HG02588 (cell line): ENCODE measurements at regions not wholly inside any gene's neighbourhood (a gene's known extent, or its start where the extent isn't known, plus 50 kb on each side); places are given as distances from the start of the nearest gene placed in this dataset.
A peak's percentile ranks its signal among the peaks of the same experiment; 100 is the strongest.
"Not testable (repeated sequence)": the region's sequence is repeated elsewhere in the genome, so short reads cannot be mapped to it uniquely, and the experiment has no call there.

Source experiments
- ATAC-seq: cut with Tn5 transposase; IDR thresholded peaks from one replicate; pipeline ENCODE4 v1.9.1; 2021; ENCODE audit warnings: mild to moderate bottlenecking, moderate library complexity; ENCODE audit not compliant: unreplicated experiment

DNA sequence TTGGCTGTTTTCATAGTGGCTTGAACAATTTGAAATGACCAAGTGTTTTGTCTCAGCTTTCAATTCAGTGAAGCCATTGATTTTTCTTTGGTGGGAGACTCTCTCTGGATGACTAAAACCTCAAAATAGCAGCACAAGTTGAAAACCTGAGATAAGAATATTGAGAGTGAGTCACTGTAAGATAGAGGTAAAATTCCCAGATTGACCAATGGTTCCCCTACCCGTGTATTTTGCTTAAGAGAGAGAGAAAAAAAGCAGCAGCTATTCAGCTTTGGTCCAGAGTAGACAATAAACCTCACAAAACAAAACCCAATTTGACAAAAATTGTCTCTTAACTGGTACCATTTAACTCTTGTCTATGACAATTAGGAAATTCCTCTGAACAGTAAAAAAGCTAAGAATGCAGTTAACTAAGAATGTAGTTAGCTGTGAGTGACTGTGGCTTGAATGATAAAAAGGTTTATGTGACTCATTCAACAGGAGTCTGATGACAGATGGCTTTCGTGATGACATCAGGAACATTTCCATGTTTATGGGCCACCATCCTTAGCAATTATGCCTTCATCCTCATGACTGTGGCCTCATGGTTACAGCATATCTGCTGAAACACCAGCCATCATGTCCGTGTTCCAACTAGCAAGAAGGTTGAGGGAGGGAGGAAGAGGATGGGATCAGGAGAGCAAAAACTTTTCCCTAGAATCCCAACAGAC, 356.9 kb downstream of the NDFIP2 start:
- ATAC-seq, result no peak

DNA sequence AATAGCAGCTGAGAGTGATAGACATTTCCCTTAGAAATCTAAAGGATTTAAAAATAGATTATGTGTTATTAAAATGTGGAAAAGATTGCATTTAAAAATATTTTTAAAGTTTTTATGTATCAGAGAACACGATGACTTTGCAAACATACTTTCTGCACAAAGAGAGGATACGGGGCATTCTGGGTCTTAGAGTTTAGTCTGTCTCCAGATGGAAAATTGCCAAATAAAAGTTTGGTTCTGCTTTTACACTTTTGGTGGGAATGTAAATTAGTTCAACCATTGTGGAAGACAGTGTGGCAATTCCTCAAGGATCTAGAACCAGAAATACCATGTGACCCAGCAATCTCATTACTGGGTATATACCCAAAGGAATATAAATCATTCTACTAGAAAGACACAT, 355.2 kb downstream of the NDFIP2 start:
- ATAC-seq, result not testable (repeated sequence)

DNA sequence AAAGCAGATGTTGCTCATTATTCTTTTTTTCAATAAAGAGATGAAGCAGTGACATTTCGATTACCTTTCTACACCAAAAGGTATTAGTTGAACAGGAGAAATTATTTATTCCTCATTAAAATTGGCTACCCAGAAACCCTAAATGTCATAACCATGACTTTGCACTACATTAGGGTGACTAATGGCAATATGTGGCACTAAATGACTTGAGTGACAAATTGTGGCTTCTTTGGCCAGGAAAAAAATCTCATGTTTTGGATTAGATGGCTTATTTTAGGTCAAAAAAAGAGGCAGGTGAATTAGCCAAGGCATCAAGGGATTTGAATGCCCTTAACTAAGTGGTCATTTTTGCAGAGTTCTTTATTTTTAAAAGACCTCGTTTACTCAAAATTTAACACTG, 353.9 kb downstream of the NDFIP2 start:
- ATAC-seq, result no peak

DNA sequence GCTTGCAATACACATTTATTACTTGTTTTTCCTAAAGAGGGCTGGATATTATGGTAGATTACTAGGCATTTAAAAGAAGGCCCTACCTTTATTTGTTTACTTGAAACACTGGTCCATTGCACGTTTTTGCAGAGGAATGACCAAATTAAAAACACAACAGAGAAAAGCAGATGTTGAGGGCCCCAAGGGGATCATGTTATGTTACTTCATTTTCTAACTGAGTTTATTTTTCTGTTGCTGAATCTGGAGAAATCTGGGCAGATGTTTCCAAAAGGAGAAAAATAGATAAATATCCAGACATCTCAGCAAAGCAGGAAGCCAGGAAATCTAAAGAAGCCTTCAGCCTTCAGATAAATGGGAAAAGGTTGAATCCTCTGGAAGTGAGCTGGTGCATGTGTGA, 353.0 kb downstream of the NDFIP2 start:
- no peak for ATAC-seq

DNA sequence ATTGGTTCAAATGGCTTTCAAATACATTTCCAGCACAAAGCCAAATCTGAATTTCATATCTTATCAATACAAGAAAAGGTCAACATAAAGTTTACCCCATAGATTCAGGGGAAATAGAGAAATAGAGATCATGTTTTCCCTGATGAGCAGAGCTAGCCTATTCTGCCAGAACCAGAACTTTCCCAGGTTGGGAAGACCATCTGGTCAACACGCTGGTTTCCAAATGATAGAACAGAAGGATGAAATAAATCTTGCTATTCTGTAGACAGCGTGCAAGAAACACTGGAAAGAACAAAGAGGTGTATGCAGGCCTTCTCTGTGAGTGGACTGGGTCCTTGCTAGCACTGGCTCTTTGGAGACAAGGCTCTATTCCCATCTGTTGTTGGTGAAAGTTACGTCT, 350.6 kb downstream of the NDFIP2 start:
- no peak for ATAC-seq

DNA sequence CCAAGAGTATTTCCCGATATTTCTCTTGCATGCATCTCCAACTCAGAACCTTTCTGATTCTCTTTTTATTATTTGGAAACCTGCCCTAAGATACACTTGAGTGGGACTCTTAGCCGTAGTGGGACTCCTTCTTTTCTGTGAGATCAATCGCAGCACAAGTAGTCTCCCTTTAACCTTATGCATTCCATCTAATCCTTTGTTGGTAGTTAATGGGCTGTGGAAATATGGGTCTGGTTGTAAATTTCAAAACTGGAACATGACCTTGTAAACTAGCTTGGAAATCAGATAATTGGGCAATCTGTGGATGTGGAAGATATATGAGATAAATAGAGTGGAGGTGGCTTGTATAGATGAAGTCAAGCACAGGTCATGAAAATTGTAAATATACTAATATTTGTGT, 350.0 kb downstream of the NDFIP2 start:
- no peak for ATAC-seq

DNA sequence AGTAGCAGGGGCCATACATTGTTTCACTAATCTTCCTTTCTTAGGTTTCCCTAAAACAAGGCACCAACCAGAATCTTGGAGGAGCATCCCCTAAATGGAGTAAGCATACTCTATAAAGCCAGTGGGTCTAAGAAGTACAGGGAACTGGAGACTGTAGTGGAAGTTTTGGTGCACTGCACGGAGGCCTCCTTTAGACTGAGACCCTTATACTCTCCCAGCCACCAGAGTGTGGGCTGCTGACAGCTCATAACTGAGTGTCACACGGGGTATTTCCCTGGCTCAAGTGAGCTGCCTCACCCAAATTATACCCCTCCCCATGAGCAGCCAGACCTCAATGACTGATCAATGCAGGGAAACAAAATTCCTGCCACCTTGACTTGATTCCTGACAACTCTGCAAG, 349.5 kb downstream of the NDFIP2 start:
- no peak for ATAC-seq

DNA sequence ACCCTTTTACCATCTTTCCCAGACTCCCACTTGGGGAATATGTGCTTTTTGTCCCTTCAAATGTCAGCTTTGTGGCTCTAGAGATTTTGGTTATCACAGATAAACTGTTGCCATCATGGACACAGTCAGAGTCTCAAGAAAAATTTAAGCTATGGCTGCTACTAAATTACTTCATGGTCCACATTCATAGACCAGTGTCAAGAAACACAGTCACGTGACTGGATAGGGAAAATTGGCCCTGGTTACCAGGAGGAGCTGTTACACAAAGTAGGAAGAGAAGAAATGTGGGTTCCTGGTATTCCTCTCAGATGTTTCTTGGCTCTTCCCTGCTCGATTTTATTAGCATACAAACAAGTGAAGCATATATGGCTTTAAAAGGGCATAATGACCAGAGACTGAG, 348.9 kb downstream of the NDFIP2 start:
- ATAC-seq, result no peak

DNA sequence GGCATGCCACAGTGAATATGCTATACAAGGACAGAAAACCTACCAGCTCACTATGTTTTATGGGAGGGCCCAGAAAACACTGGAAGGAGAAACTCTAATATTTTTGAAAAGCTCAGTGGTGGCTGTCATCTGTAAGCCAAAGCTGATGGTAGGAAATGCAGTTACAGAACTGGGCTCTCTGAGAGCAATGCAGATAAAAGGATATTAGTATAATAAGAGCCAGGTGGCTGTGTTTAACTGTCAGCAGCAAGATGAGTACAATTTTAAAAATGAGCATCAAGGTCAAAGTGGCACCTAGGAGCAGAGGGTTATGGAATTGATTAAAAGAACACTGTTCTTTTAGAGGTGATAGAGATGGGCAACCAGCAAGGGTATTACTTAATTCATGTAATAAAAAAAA, 345.0 kb downstream of the NDFIP2 start:
- no peak for ATAC-seq

DNA sequence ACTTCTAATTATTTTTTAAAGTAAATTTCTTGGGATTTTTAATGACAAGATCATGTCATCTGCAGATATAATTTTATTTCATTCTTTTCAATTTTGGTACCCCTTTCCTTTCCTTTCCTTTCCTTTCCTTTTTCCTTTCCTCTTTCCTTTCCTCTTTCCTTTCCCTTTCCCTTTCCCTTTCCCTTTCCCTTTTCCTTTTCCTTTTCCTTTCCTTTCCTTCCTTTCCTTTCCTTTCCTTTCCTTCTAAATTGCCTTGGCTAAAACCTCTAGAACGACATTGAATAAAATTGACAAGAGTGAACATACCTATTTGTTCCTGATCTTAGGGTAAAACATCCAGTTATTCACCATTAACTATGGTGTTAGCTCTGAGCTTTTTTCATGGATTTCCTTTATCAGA, 334.1 kb downstream of the NDFIP2 start:
- no peak for ATAC-seq

DNA sequence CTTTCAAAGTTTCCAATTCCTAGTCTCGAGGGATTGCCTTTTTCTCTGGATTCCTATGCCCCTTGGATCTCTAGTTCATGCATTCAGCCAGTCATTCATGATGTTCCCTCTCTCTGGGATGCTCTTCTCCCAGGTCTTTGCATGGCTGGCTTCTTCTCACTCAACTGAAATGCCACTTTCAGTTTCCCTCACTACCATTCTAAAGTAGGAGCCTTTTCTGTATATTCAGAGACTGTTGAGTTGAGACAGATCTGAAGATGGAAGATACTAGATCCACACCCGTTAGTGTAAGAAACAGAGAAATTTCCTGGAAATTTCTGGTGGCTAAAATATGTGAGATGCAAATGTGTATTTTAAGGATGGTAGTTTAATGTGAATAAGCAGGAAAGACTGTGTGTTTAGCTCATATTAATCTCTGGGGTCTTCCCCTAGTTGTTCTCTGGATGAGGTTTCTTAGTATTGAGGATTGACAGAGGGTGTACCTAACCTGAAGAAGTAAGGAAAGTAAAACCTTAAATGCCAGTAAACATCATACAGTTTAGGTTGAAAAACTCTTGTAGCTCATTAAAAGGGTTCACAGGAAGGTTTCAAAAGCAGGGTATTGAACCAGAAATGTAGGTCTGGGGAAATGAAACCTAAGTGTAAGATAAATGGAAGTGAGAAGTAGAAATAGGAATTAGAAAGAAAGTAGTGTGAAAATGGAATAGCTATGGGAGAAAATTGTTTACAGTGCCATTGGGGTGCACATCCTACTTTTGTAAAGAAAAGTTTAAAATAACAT, 331.3 kb downstream of the NDFIP2 start:
- peak; percentile 60 for ATAC-seq

DNA sequence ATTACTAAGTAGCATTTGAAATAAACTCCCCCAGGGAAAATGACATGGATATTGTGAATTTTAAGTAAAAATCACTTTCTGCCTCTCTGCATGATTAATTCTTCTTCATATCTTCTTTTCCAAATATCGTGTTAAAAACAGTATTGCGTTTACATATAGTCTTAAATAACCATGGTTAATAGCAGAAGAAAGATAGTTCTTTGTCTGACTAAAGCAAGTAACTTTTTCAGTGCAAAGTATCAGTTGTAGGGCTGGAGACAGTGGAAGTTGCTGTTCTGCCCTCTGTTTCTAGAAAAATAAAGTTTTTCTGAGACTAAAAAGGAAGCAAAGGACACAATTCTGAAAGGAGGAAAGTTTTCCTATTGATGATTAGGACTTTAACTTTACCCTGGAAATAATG, 330.2 kb downstream of the NDFIP2 start:
- no peak for ATAC-seq

DNA sequence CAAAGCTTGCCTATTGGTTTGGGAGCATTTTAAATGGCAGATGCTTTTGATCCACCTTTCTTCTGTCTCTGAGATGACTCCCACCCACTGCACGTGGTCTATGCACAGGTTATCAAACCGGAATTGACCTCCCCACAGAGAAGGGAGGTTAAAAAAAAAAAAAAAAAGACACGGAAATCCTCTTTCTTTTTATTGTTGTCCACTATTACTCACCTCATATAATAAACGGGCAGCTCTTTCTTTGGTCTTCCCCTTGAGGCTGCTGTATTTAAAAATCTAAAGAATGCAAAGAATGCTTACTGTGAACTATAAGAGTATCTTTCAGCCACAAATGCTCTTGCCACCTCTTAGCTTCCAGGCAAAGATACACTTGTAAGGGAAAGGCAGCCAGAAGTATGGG, 329.7 kb downstream of the NDFIP2 start:
- no peak for ATAC-seq

DNA sequence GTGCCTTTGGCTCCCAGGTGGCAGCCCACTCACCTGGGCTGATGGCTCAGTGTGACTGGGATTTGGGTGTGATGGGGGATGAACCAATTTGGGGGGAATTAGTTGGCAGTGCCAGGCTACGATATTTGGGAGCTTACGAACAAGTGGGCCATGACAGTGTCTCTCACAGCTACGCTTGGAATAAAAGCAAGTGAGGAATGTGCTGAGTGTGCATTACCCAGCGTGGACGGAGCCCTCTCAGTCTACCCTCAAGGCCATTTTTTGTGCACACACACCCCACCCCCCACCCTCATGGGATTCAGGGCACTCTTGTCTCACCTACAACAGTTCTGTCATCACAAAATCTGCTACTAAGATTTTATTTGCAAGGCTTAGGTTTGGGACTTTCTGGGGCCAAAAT, 329.1 kb downstream of the NDFIP2 start:
- ATAC-seq, result no peak

DNA sequence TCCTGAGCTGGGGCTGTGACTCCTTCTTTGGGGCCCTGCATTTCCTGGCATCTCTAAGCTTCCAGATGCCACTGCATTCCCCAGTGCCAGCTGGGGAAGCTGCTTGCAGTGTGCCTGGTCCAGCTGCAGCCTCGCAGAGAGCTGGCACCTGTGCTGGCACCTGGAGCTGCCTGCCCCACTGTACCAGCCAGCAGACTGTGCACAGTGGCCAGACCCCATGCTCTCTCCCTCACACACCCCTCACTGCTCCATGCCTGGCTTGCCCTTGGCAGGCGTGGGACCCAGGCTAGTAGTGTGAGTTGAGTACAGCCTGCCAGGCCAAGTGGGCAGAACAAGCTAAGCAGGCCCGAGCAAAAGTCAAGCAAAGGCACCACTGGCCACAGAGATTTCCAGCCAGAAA, 327.5 kb downstream of the NDFIP2 start:
- no peak for ATAC-seq

DNA sequence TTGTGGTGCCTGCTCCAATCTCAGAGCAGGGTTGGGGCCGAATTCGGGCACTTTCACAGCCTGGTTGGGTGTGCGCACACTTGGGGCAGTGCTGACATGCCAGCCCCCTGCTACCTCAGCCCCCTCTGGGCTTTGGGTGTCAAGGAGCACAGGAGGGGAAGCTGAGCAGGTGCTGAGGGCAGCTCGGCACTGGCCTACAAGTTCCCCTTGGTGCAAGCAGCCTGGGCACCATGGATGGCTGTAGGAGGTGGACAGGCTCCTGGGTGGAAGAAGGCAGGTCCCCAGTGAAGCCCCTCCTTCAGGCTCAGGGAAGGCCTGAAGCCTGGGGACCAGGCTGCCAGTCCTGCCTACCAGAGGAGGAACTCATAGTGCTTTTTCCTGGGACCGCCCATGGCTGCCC, 326.6 kb downstream of the NDFIP2 start:
- ATAC-seq, result no peak

DNA sequence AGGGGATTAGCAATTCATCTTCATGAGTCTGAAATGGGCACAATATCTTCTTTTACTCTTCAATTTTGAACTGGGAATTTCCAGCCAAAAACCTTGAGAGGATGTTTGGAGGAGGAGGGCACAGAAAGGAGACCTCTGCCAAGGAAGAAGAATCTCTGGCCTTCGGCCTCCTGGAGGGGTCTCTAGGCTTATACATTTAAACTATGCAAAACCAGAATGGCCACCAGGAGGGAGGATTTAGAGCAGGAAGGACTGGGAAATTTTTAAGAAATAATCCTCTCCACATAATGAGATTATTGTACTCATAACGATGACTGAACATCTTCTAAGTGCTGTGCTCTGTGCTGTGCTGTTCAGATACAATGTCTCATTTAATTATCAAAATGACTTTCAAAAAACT, 325.9 kb downstream of the NDFIP2 start:
- ATAC-seq, result no peak

DNA sequence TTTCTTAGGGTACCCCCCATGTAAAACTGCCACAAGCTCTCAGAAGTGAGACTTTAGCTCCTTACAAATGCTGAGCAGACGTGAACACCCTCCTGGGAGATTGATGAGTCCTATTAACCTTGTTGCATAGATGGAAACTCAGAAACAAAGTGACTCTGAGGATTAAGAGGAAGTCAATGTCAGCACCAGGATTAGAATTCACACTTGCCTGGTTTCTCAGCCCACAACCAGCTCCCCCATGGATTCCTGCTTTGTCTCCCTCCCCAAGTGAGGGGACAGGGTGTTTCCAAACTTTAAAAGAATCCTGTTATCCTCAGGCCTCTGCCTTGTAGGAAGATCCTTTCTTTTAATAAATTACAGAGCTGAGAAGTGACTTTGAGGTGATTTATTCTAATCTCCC, 324.4 kb downstream of the NDFIP2 start:
- ATAC-seq, result no peak

DNA sequence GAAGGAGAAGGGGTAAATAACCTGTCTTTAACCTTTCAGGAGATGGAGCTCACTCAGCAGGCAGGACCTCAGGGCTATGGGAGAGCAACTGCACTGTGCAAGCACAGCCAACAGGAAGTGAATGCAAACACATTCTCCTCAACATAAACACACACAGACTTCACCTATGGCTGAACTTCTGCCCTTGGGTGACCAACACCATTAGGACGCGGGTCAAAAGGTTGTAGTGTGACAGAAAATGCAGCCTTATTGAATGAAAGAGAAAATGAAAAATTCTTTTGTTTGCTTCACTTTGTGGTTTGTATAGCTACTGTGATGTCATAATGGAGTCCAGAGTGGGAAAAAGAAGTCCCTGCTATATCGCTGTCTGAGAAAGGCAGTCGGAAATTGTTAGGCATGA, 323.0 kb downstream of the NDFIP2 start:
- ATAC-seq, result no peak

DNA sequence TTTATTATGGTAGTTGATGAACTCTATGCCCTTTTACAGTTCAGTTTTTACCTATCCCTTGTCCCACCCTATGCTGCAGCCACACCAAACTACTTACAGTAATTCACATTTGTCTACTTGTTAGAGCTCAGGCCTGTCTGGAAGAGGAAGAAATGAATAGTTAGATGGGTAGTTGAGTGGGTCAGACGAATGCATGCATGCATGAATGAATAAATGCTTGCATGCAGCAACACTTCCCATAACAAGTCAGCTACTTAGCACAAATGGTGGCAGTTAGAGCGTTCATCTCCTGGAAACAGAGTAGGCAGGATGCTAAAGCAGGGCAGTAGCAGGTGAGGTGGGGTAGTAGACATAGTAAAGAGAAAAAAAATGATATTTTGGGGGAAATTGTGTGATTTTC, 322.3 kb downstream of the NDFIP2 start:
- no peak for ATAC-seq

DNA sequence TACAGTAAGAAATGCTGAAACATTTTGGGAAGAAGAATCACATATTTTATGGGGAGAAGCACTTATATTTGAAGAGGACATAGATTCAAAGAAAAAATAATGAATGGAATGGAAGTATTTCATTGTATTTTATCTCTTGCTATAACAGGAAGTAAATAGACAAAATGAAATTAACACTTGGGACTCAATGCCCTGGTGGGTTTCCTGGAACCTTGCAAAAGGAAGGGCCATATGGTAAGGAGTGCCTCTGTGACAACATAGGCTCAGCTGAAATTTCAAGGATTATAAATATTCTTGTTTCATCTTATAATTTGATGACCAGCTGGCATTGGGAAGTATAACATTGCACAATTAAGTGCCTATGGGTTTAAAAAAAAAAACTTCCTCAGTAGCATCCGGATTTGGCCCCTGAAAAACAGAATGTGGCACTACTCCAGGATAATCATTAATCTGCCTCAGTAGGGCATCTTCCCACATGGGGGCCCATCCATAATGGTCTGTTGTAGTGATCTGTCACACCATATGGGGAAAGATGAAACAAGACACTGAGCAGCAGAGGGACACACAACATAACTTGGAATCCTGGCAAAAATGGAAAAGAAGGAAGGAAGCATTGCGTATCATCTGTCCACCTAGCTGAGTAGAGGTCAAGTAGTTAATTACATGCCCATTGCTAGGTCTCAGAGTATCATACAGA, 321.6 kb downstream of the NDFIP2 start:
- ATAC-seq, result no peak
